ENCODE measurements at regions not wholly inside any gene's neighbourhood (a gene's known extent, or its start where the extent isn't known, plus 50 kb on each side); places are given as distances from the start of the nearest gene placed in this dataset.

- intact Hi-C loops (cut with DNase I, micrococcal nuclease), result no loop called here
- Mint-ChIP-seq H3K9me3 (peaks cover 5% of the 10 kb centered on the region), H3K36me3 (ENCODE audit: low read depth) (no peaks in the 10 kb centered on the region), H3K27me3 (no peaks in the 10 kb centered on the region), H3K4me1 (ENCODE audit: low read depth) (no peaks in the 10 kb centered on the region), H3K4me3 (no peak overlapping the region), H3K27ac (no peak overlapping the region)
- Histone ChIP-seq H3K4me3 (ENCODE audit: low read length) (no peak overlapping the region), H3K36me3 (ENCODE audit: insufficient read depth, low read length) (no peaks in the 10 kb centered on the region), H3K27me3 (ENCODE audit: control insufficient read depth in 1 of 2, insufficient read depth in 2 of 2, low read length in 2 of 2) (no peaks in the 10 kb centered on the region), H3K4me1 (ENCODE audit: insufficient read depth, low read length) (no peaks in the 10 kb centered on the region), H3K9me3 (ENCODE audit: control insufficient read depth in 1 of 2, insufficient read depth in 1 of 2, low read length in 2 of 2) (peaks cover 2 to 4% of the 10 kb centered on the region in 2 experiments), H3K27ac (ENCODE audit: low read depth in 1 of 2, low read length in 2 of 2) (no peak overlapping the region)
- DNase-seq (no peak), ATAC-seq (ENCODE audit: poor library complexity) (no peak)
- POLR2A ChIA-PET, result no interaction called here
- CTCF ChIA-PET, result no interaction called here
- no peak for TF ChIP-seq CTCF (IDR thresholded peaks at IDR 0.05)
These were observed 823.0 kb upstream of the SOX11 start for GRCh38 chr2:4869154-4869553.

GRCh38 chr2:4873364-4873763, 818.8 kb upstream of the SOX11 start:
- H3K9me3 Mint-ChIP-seq, result peaks cover 5% of the 10 kb centered on the region
- no peaks in the 10 kb centered on the region for H3K4me1 Mint-ChIP-seq (ENCODE audit: low read depth)
- H3K4me3 Mint-ChIP-seq, result no peak overlapping the region
- H3K27me3 ChIP-seq (ENCODE audit: control insufficient read depth in 1 of 2, insufficient read depth in 2 of 2, low read length in 2 of 2), result no peaks in the 10 kb centered on the region
- ATAC-seq (ENCODE audit: poor library complexity), result no peak
- no peaks in the 10 kb centered on the region for H3K36me3 Mint-ChIP-seq (ENCODE audit: low read depth)
- no peak for TF ChIP-seq CTCF (IDR thresholded peaks at IDR 0.05)
- intact Hi-C loops (cut with DNase I, micrococcal nuclease), result no loop called here
- peaks cover 4 to 7% of the 10 kb centered on the region in 2 experiments for H3K9me3 ChIP-seq (ENCODE audit: control insufficient read depth in 1 of 2, insufficient read depth in 1 of 2, low read length in 2 of 2)
- no peaks in the 10 kb centered on the region for H3K36me3 ChIP-seq (ENCODE audit: insufficient read depth, low read length)
- CTCF ChIA-PET, result no interaction called here
- H3K27ac ChIP-seq (ENCODE audit: low read depth in 1 of 2, low read length in 2 of 2), result no peak overlapping the region
- H3K27me3 Mint-ChIP-seq, result no peaks in the 10 kb centered on the region
- H3K4me1 ChIP-seq (ENCODE audit: insufficient read depth, low read length), result no peaks in the 10 kb centered on the region
- DNase-seq, result no peak
- H3K27ac Mint-ChIP-seq, result no peak overlapping the region
- POLR2A ChIA-PET, result no interaction called here
- no peak overlapping the region for H3K4me3 ChIP-seq (ENCODE audit: low read length)

GRCh38 chr2:4873876-4874593, 818.1 kb upstream of the SOX11 start:
- ChIA-PET CTCF (no interaction called here), POLR2A (no interaction called here)
- peaks cover 5% of the 10 kb centered on the region for H3K9me3 Mint-ChIP-seq
- Histone ChIP-seq H3K4me3 (ENCODE audit: low read length) (no peak overlapping the region), H3K4me1 (ENCODE audit: insufficient read depth, low read length) (no peaks in the 10 kb centered on the region), H3K27ac (ENCODE audit: low read depth in 1 of 2, low read length in 2 of 2) (no peak overlapping the region), H3K9me3 (ENCODE audit: control insufficient read depth in 1 of 2, insufficient read depth in 1 of 2, low read length in 2 of 2) (peaks cover 4 to 7% of the 10 kb centered on the region in 2 experiments), H3K27me3 (ENCODE audit: control insufficient read depth in 1 of 2, insufficient read depth in 2 of 2, low read length in 2 of 2) (no peaks in the 10 kb centered on the region), H3K36me3 (ENCODE audit: insufficient read depth, low read length) (no peaks in the 10 kb centered on the region)
- DNase-seq (no peak), ATAC-seq (ENCODE audit: poor library complexity) (no peak)
- H3K27me3 Mint-ChIP-seq, result no peaks in the 10 kb centered on the region
- no peaks in the 10 kb centered on the region for H3K4me1 Mint-ChIP-seq (ENCODE audit: low read depth)
- no peak overlapping the region for H3K27ac Mint-ChIP-seq
- H3K4me3 Mint-ChIP-seq, result no peak overlapping the region
- intact Hi-C loops (cut with DNase I, micrococcal nuclease), result no loop called here
- no peak for TF ChIP-seq CTCF (IDR thresholded peaks at IDR 0.05)
- H3K36me3 Mint-ChIP-seq (ENCODE audit: low read depth), result no peaks in the 10 kb centered on the region

Measured in CD4-positive, alpha-beta T cell (primary cell).